Left lobe of liver (tissue), 2 donors: ENCODE measurements at regions not wholly inside any gene's neighbourhood (a gene's known extent, or its start where the extent isn't known, plus 50 kb on each side); places are given as distances from the start of the nearest gene placed in this dataset.

Experiments
- ATAC-seq: fragments of 200-7000 bp; cut with Tn5 transposase; one replicate; pipeline ENCODE4 v1.9.1; 2020; ENCODE audit warnings: mild to moderate bottlenecking, moderate library complexity
- DNase-seq: peaks from one replicate; pipeline ENCODE4 v3.0.0-alpha.2; 2020; ENCODE audit warnings: low spot score
- donor health status: DM: no; HTN: no; CAD: no; lungs with moderate emphysema.
- donor health status: DM: no; HTN: yes; CAD: no.

GRCh38 chr5:52668544-52669185 is 119.1 kb upstream of the ITGA1 start:
- DNase-seq: no peak
- no peak for ATAC-seq

- ATAC-seq (no peak), DNase-seq (no peak)
Measured at GRCh38 chr5:52672459-52672858, 115.3 kb upstream of the ITGA1 start.

DNA sequence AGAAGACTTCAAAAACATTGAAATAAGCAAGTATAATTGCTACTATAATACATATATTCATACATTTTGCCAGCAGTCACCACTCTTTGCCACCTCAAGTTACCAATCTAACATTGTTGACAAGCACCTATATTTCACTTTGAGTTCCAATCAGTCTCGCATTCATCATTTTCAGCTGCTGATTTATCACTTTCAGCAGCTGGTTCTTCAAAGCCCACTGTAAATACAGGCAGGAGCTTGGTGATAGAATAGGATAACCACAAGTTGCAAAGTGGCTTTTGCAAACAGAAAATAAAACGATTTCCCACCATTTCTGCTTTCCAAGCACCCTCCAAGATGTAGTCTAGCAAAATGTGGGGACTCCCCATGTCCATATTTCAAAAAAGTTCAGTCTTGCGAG is 114.2 kb upstream of the ITGA1 start:
- ATAC-seq (no peak), DNase-seq (no peak)

DNA sequence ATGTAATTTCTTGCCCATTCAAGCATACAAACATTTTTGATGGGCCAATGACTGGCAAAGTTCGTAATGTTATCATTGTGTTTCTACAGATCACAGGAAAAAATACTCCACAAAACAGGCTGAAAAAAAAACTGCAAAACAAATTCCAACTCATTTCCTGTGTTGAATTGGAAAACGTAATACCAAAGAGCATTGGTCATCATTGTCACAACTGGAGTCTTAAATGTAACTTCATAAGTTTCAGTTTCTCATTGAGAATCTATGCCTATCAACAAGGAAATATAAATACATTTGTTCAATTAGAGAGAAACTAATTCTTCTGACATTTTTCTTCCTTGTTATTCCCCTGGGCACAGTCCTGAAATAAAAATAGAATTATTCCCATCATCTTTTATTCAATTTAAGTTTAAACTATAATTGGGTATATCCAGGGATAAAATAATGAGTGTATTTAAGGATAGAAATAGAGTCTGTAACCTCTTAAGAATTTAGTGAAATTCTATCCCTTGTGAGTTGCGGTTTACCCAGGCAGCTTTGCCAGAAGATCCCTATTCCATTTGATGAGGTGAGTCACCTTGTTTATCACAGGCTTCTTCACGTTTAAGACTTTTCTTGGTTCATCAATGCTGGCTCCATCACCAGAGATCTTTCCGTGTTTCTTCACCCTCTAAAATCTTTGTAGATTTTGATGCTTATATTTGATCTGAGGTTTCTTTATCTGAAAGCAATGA is 112.7 kb upstream of the ITGA1 start:
- ATAC-seq (no peak), DNase-seq (no peak)

- DNase-seq (no peak), ATAC-seq (no peak)
Measured at GRCh38 chr5:52682492-52682891, 105.2 kb upstream of the ITGA1 start.

DNA sequence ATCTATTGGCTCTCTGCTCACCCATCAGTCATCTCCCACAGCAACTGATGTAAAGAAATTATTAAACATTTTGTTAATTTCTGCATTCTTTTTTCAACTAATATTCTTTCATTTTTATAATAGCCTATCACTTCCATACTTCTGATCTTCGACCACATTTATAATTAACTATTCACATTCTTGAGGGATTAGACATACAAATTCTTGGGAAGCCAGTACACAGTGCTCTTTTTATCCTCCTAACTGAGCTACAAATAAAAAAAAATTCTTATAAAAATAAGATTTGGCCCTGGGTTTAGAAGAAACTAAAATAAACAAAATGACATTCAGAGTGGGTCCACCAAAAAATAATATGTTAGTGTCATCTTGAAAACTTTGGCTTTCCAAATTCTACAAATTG is 103.7 kb upstream of the ITGA1 start:
- DNase-seq: no peak
- no peak for ATAC-seq

- DNase-seq: no peak
- ATAC-seq: no peak
Measured at GRCh38 chr5:52685566-52685965, 102.2 kb upstream of the ITGA1 start.

GRCh38 chr5:52685971-52686370 is 101.7 kb upstream of the ITGA1 start:
- ATAC-seq (no peak), DNase-seq (no peak)

DNA sequence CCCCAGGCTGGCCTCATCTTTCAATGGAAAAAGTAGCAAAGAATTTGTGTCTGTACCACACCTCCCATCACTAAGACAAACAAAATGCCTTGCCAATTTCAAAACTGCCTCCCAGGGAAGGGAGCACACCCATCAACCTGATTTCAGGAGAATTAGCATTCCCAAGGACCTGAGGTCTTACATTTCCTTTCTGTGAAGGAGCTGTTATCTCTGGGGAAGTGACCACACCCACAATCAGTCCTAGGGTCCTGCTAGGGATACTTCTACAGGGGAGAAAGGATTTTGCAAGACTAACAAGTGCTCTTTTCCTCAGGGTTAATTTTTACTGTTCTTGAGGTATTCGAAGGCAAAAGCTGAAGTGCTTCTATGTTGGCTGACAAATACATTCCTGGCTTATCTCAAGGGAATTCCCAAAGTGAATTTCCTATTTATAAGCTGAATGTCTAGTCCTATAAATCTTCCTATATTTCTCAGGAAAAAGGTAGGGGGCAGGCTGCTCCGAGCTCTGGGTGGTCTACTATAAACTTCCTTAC is 97.4 kb upstream of the ITGA1 start:
- ATAC-seq (no peak), DNase-seq (no peak)

GRCh38 chr5:52692039-52692438 is 95.7 kb upstream of the ITGA1 start:
- DNase-seq: no peak
- no peak for ATAC-seq

- DNase-seq: no peak
- ATAC-seq: no peak
Measured at GRCh38 chr5:52692606-52693005, 95.1 kb upstream of the ITGA1 start.

- no peak for DNase-seq
- peak; percentile 74 for ATAC-seq
Measured at GRCh38 chr5:52693280-52693679, 94.4 kb upstream of the ITGA1 start.

- no peak for DNase-seq
- no peak for ATAC-seq
Measured at GRCh38 chr5:52693836-52694235, 93.9 kb upstream of the ITGA1 start.

DNA sequence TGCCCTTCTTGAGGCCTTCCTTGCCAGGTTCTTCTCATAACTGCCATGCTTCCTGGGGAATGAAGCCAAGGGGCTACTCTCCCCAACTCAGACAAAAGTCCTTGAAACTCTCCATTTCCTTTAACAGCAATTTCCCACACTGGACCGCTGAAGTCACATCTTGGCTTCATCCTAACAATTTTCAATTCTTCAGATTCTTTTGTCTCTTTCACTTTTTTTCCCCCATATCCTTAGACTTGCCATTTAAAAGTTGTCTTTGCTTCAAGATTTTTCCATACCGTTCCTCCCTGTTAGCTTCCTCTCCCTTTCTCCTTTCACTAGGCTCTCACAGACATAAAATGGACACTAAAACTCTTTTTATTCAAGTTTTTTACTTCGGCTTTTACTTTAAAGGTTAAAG is 93.1 kb upstream of the ITGA1 start:
- ATAC-seq (no peak), DNase-seq (no peak)

GRCh38 chr5:52702877-52703276 is 84.8 kb upstream of the ITGA1 start:
- ATAC-seq: no peak
- no peak for DNase-seq

DNA sequence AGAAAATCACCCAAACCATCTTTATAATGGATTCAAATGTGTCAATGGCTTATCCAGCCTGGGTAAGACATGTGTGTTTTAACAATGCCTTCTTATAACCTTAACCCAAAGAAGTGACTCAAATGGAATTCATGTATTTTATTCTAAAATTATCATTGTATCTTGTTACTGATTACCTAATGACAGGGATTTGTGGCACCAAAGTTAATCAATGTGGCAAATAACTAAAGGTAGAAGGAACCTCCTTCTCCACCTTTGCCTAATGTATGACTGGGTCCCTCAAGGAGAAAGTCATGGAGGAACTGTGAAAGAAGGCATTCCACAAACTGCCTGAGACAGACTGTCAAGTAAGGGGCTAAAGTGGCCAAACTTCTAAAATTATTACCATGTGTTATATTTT is 84.4 kb upstream of the ITGA1 start:
- DNase-seq (no peak), ATAC-seq (no peak)

DNA sequence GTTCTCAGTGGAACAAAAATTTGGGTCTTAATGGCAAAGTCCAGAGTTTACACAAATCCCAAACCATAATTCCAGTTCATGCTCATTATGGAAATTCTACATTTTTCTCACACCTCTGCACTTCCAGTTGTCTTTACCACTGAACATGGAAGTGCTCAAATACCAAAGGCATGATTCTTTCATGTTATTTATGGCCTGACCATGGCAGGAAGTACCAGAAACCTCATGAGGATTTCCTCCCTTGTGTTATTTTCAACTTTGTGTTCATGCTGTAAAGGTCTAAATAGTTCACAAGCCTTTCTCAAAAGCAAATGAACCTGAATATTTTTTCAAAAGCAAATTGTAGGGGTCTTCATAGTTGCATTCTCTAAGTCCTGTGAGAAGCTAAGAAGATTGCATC is 82.0 kb upstream of the ITGA1 start:
- ATAC-seq (no peak), DNase-seq (no peak)

DNA sequence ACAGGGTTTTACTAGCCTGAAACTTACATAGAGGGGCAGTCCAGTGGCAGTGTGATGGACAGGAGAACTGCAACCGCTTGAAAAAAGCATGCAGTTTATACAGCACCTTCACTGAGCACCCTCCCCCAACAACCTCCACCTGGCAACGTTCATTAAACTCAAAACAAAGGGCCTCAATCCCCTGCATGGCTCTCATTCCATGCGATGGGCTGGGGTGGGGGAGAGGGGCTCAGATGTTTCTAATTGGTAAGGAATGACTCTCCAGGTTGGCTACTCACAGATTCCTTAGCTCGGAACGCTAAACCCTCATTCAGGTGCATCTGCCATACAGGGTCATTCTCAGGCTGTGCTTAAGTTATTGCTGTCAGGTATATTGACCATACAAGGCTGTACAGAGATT is 80.9 kb upstream of the ITGA1 start:
- ATAC-seq: no peak

DNA sequence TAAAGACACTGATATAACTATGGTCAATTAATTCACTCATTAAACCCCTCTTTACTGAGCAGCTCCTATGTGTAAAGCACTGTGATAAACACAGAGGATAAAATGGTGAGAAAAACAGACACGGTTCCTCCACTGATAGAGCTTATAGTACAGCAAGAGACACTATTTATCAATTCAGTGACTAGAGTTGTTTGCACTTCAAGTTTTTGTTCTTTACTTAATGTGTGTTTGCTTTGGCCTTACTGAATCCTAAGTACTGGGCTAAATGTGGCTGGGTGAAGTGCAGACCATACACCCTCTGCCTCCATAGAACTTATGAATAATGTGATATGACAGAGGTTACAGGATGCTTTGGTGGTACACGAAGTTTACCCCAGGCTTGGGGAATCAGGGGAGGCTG is 80.1 kb upstream of the ITGA1 start:
- ATAC-seq: peak; percentile 18
- DNase-seq: no peak

More for the DNA sequence above, 80.9 kb upstream of the ITGA1 start:
- no peak for DNase-seq

GRCh38 chr5:52708463-52708862 is 79.3 kb upstream of the ITGA1 start:
- ATAC-seq (no peak), DNase-seq (no peak)

- DNase-seq (no peak), ATAC-seq (no peak)
Measured at GRCh38 chr5:52709167-52709925, 78.4 kb upstream of the ITGA1 start.
